ENCODE measurements at regions not wholly inside any gene's neighbourhood (a gene's known extent, or its start where the extent isn't known, plus 50 kb on each side); places are given as distances from the start of the nearest gene placed in this dataset.

DNA sequence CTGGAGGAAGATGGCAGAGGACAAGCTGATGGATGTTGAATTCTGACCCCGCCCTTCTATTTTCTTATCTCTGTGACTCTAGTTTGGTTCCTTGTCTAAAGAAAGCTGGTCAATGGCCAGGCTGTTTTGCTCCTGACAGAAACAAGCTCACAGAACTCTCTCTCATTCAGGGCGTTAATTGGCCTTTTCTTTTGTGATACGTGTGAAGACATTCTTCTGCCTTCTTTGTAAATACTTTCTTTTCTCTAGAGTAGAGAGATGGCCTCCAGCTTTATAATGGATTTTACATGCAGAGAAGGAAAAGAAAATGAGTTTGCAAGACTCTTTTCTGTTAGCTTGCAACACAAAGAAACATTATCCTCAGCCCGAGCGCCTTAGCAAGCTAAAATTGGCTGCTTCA is 492.2 kb upstream of the CCDC196 start:
- H3K4me3 Mint-ChIP-seq = no peak overlapping the region
- Histone ChIP-seq H3K36me3 (ENCODE audit: insufficient read depth, low read length) (no peaks in the 10 kb centered on the region), H3K9me3 (ENCODE audit: control insufficient read depth in 1 of 2, low read length in 2 of 2) (no peaks in the 10 kb centered on the region), H3K4me1 (ENCODE audit: insufficient read depth, low read length) (peaks cover 17% of the 10 kb centered on the region), H3K4me3 (ENCODE audit: low read length in 2 of 2) (no peak overlapping the region), H3K27ac (ENCODE audit: low read depth, low read length) (no peak overlapping the region), H3K27me3 (ENCODE audit: insufficient read depth, low read length) (no peaks in the 10 kb centered on the region)
- CTCF ChIA-PET (ENCODE audit: partially characterized antibody) = no interaction called here
- H3K27me3 Mint-ChIP-seq = no peaks in the 10 kb centered on the region
- peak overlapping the region in 1 of 7 donors; percentile 10 for H3K27ac Mint-ChIP-seq
- POLR2A ChIA-PET (ENCODE audit: partially characterized antibody) = no interaction called here
- intact Hi-C loops (cut with micrococcal nuclease) = no loop called here
- no peak for DNase-seq
- H3K4me1 Mint-ChIP-seq = peaks cover 16 to 31% (median 27%) of the 10 kb centered on the region in 4 donors
- no peaks in the 10 kb centered on the region for H3K36me3 Mint-ChIP-seq
- peaks cover 0 to 12% (median 5%) of the 10 kb centered on the region in 8 donors for H3K9me3 Mint-ChIP-seq

GRCh38 chr14:65997347-65997746 is 488.8 kb upstream of the CCDC196 start:
- ChIA-PET POLR2A (ENCODE audit: partially characterized antibody) (no interaction called here), CTCF (ENCODE audit: partially characterized antibody) (no interaction called here)
- Mint-ChIP-seq H3K9me3 (peaks cover 5 to 44% (median 28%) of the 10 kb centered on the region in 8 donors), H3K4me3 (no peak overlapping the region), H3K4me1 (peaks cover 13 to 21% (median 18%) of the 10 kb centered on the region in 4 donors), H3K27me3 (peaks cover 2 to 3% of the 10 kb centered on the region in 2 donors), H3K27ac (no peak overlapping the region), H3K36me3 (peaks cover 5 to 6% of the 10 kb centered on the region in 2 donors)
- DNase-seq = no peak
- H3K27me3 ChIP-seq (ENCODE audit: insufficient read depth, low read length) = no peaks in the 10 kb centered on the region
- H3K9me3 ChIP-seq (ENCODE audit: control insufficient read depth in 1 of 2, low read length in 2 of 2) = peaks cover 5 to 6% of the 10 kb centered on the region in 2 donors
- no peaks in the 10 kb centered on the region for H3K36me3 ChIP-seq (ENCODE audit: insufficient read depth, low read length)
- intact Hi-C loops (cut with micrococcal nuclease) = no loop called here
- peaks cover 17% of the 10 kb centered on the region for H3K4me1 ChIP-seq (ENCODE audit: insufficient read depth, low read length)
- no peak overlapping the region for H3K27ac ChIP-seq (ENCODE audit: low read depth, low read length)
- H3K4me3 ChIP-seq (ENCODE audit: low read length in 2 of 2) = no peak overlapping the region

- H3K27ac ChIP-seq (ENCODE audit: low read depth, low read length) = no peak overlapping the region
- intact Hi-C loops (cut with micrococcal nuclease) = no loop called here
- Mint-ChIP-seq H3K36me3 (peaks cover 6 to 8% of the 10 kb centered on the region in 2 donors), H3K4me3 (no peak overlapping the region), H3K27me3 (peaks cover 3 to 7% of the 10 kb centered on the region in 2 donors), H3K4me1 (no peaks in the 10 kb centered on the region), H3K9me3 (peaks cover 3 to 52% (median 32%) of the 10 kb centered on the region in 8 donors), H3K27ac (no peak overlapping the region)
- H3K27me3 ChIP-seq (ENCODE audit: insufficient read depth, low read length) = no peaks in the 10 kb centered on the region
- ChIA-PET CTCF (ENCODE audit: partially characterized antibody) (no interaction called here), POLR2A (ENCODE audit: partially characterized antibody) (no interaction called here)
- no peak for DNase-seq
- no peaks in the 10 kb centered on the region for H3K36me3 ChIP-seq (ENCODE audit: insufficient read depth, low read length)
- peaks cover 5 to 6% of the 10 kb centered on the region in 2 donors for H3K9me3 ChIP-seq (ENCODE audit: control insufficient read depth in 1 of 2, low read length in 2 of 2)
- H3K4me1 ChIP-seq (ENCODE audit: insufficient read depth, low read length) = no peaks in the 10 kb centered on the region
- no peak overlapping the region for H3K4me3 ChIP-seq (ENCODE audit: low read length in 2 of 2)
These were observed 486.3 kb upstream of the CCDC196 start for GRCh38 chr14:65999865-66000264.

GRCh38 chr14:66000766-66001165 is 485.4 kb upstream of the CCDC196 start:
- Histone ChIP-seq H3K27ac (ENCODE audit: low read depth, low read length) (no peak overlapping the region), H3K4me3 (ENCODE audit: low read length in 2 of 2) (no peak overlapping the region), H3K36me3 (ENCODE audit: insufficient read depth, low read length) (no peaks in the 10 kb centered on the region), H3K9me3 (ENCODE audit: control insufficient read depth in 1 of 2, low read length in 2 of 2) (peaks cover 5 to 6% of the 10 kb centered on the region in 2 donors), H3K27me3 (ENCODE audit: insufficient read depth, low read length) (no peaks in the 10 kb centered on the region), H3K4me1 (ENCODE audit: insufficient read depth, low read length) (no peaks in the 10 kb centered on the region)
- H3K4me1 Mint-ChIP-seq = no peaks in the 10 kb centered on the region
- no peak overlapping the region for H3K27ac Mint-ChIP-seq
- H3K27me3 Mint-ChIP-seq = peaks cover 3 to 7% of the 10 kb centered on the region in 2 donors
- no peak overlapping the region for H3K4me3 Mint-ChIP-seq
- H3K9me3 Mint-ChIP-seq = peaks cover 3 to 52% (median 34%) of the 10 kb centered on the region in 8 donors
- intact Hi-C loops (cut with micrococcal nuclease) = no loop called here
- ChIA-PET POLR2A (ENCODE audit: partially characterized antibody) (no interaction called here), CTCF (ENCODE audit: partially characterized antibody) (no interaction called here)
- peaks cover 6 to 8% of the 10 kb centered on the region in 2 donors for H3K36me3 Mint-ChIP-seq
- no peak for DNase-seq

GRCh38 chr14:66001356-66001755 is 484.8 kb upstream of the CCDC196 start:
- H3K9me3 Mint-ChIP-seq = peaks cover 3 to 52% (median 34%) of the 10 kb centered on the region in 8 donors
- H3K27ac Mint-ChIP-seq = no peak overlapping the region
- CTCF ChIA-PET (ENCODE audit: partially characterized antibody) = no interaction called here
- intact Hi-C loops (cut with micrococcal nuclease) = no loop called here
- H3K27me3 ChIP-seq (ENCODE audit: insufficient read depth, low read length) = no peaks in the 10 kb centered on the region
- H3K4me1 ChIP-seq (ENCODE audit: insufficient read depth, low read length) = no peaks in the 10 kb centered on the region
- H3K4me1 Mint-ChIP-seq = no peaks in the 10 kb centered on the region
- H3K36me3 Mint-ChIP-seq = peaks cover 6 to 8% of the 10 kb centered on the region in 2 donors
- peaks cover 3 to 7% of the 10 kb centered on the region in 2 donors for H3K27me3 Mint-ChIP-seq
- POLR2A ChIA-PET (ENCODE audit: partially characterized antibody) = no interaction called here
- no peak overlapping the region for H3K27ac ChIP-seq (ENCODE audit: low read depth, low read length)
- no peak overlapping the region for H3K4me3 Mint-ChIP-seq
- no peak overlapping the region for H3K4me3 ChIP-seq (ENCODE audit: low read length in 2 of 2)
- DNase-seq = no peak
- H3K9me3 ChIP-seq (ENCODE audit: control insufficient read depth in 1 of 2, low read length in 2 of 2) = peaks cover 5 to 6% of the 10 kb centered on the region in 2 donors
- no peaks in the 10 kb centered on the region for H3K36me3 ChIP-seq (ENCODE audit: insufficient read depth, low read length)

DNA sequence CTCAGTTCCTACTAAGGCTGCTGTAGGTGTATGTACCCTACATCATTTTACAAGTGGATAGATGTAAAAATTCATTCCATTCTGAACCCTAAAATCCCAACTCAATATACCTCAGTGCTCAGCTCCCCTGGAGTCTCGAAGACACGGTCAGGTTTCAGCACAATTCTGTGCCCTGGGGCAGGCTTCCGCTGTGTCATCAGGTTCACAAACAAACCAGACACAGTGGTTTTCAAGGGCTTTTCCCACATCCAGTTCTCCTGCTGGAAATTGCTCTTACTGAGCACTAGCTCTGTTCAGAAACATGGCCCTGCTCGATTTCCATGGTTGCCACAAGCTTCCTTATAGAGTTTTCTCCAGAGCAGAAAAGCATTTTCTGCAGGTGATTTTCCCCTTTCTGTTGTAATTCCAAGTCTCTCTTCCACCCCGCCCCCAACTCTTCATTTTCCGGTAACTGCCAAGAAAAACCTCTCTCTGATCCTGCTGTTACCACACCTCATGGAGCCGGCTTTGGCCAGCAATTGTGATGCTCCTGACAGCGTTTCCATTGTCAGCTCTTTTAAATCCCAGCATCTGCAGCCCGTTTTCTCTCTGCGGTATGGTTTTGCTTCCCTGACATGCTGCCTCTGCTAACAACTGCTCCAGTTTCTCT is 483.0 kb upstream of the CCDC196 start:
- H3K27ac Mint-ChIP-seq = no peak overlapping the region

DNA sequence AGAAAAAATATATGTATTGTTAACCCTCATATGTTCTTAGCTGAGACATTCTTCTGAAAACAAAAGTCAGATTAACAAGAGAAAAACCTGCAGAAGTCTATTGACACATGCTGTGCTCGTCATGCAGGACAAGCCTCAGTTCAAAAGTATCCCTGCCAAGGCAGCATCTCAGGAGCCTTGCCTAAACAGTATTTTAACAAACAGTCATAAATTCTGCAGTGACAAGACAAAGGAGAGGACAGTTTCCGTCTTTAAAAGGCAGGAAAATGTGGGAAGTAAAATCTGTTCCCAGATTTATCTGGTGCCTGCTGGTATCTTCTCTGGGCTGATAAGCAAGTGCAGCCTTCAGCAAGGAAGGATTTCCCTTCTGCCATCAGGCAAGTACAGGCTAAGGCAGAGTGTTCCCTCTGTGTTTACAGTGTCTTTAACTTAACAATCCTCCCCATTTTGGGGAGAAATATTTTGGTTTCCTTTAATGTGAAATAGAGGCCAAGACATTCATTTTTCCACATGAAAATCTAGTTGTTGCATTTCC is 480.2 kb upstream of the CCDC196 start:
- Histone ChIP-seq H3K4me1 (ENCODE audit: insufficient read depth, low read length) (no peaks in the 10 kb centered on the region), H3K27ac (ENCODE audit: low read depth, low read length) (no peak overlapping the region), H3K4me3 (ENCODE audit: low read length in 2 of 2) (no peak overlapping the region), H3K9me3 (ENCODE audit: control insufficient read depth in 1 of 2, low read length in 2 of 2) (no peaks in the 10 kb centered on the region), H3K36me3 (ENCODE audit: insufficient read depth, low read length) (no peaks in the 10 kb centered on the region), H3K27me3 (ENCODE audit: insufficient read depth, low read length) (no peaks in the 10 kb centered on the region)
- intact Hi-C loops (cut with micrococcal nuclease) = no loop called here
- no peak overlapping the region for H3K4me3 Mint-ChIP-seq
- no peak overlapping the region for H3K27ac Mint-ChIP-seq
- peaks cover 4% of the 10 kb centered on the region in 2 donors for H3K36me3 Mint-ChIP-seq
- ChIA-PET POLR2A (ENCODE audit: partially characterized antibody) (no interaction called here), CTCF (ENCODE audit: partially characterized antibody) (no interaction called here)
- no peaks in the 10 kb centered on the region for H3K4me1 Mint-ChIP-seq
- DNase-seq = no peak
- H3K27me3 Mint-ChIP-seq = peaks cover 7% of the 10 kb centered on the region in 2 donors
- H3K9me3 Mint-ChIP-seq = peaks cover 2 to 21% (median 11%) of the 10 kb centered on the region in 8 donors

More for the DNA sequence above, 483.0 kb upstream of the CCDC196 start:
- no peaks in the 10 kb centered on the region for H3K4me1 ChIP-seq (ENCODE audit: insufficient read depth, low read length)
- peaks cover 7% of the 10 kb centered on the region in 2 donors for H3K27me3 Mint-ChIP-seq
- peaks cover 5 to 6% of the 10 kb centered on the region in 2 donors for H3K9me3 ChIP-seq (ENCODE audit: control insufficient read depth in 1 of 2, low read length in 2 of 2)
- H3K4me3 ChIP-seq (ENCODE audit: low read length in 2 of 2) = no peak overlapping the region
- ChIA-PET CTCF (ENCODE audit: partially characterized antibody) (no interaction called here), POLR2A (ENCODE audit: partially characterized antibody) (no interaction called here)
- H3K4me1 Mint-ChIP-seq = no peaks in the 10 kb centered on the region
- H3K4me3 Mint-ChIP-seq = no peak overlapping the region
- intact Hi-C loops (cut with micrococcal nuclease) = no loop called here
- H3K36me3 Mint-ChIP-seq = peaks cover 6 to 8% of the 10 kb centered on the region in 2 donors
- no peak for DNase-seq
- no peaks in the 10 kb centered on the region for H3K36me3 ChIP-seq (ENCODE audit: insufficient read depth, low read length)
- no peak overlapping the region for H3K27ac ChIP-seq (ENCODE audit: low read depth, low read length)
- no peaks in the 10 kb centered on the region for H3K27me3 ChIP-seq (ENCODE audit: insufficient read depth, low read length)
- H3K9me3 Mint-ChIP-seq = peaks cover 3 to 47% (median 34%) of the 10 kb centered on the region in 8 donors

Data from CD4-positive, alpha-beta memory T cell (primary cell).